ENCODE measurements at regions not wholly inside any gene's neighbourhood (a gene's known extent, or its start where the extent isn't known, plus 50 kb on each side); places are given as distances from the start of the nearest gene placed in this dataset.

DNA sequence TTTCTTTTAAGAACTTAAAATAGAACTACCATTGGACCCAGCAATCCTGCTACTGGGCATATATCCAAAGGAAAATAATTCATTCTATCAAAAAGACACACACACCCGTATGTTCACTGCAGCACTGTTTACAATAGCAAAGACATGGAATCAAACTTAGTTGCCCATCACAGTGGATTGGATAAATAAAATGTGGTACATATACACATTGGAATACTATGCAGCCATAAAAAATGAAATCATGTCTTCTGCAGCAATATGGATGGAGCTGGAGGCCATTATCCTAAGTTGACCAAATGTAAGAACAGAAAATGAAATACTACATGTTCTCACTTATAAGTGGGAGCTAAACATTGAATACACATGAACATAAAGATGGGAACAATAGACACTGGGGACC lies 585.3 kb upstream of the USP24 start:
- TF ChIP-seq EP300 (IDR thresholded peaks at IDR 0.05; ENCODE audit: low read depth) = no peak
- TF ChIP-seq, protein P1, sequence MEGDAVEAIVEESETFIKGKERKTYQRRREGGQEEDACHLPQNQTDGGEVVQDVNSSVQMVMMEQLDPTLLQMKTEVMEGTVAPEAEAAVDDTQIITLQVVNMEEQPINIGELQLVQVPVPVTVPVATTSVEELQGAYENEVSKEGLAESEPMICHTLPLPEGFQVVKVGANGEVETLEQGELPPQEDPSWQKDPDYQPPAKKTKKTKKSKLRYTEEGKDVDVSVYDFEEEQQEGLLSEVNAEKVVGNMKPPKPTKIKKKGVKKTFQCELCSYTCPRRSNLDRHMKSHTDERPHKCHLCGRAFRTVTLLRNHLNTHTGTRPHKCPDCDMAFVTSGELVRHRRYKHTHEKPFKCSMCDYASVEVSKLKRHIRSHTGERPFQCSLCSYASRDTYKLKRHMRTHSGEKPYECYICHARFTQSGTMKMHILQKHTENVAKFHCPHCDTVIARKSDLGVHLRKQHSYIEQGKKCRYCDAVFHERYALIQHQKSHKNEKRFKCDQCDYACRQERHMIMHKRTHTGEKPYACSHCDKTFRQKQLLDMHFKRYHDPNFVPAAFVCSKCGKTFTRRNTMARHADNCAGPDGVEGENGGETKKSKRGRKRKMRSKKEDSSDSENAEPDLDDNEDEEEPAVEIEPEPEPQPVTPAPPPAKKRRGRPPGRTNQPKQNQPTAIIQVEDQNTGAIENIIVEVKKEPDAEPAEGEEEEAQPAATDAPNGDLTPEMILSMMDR (IDR thresholded peaks at IDR 0.05) = no peak
- no peak for TF ChIP-seq POLR2A (IDR thresholded peaks at IDR 0.05)
